ENCODE measurements at regions not wholly inside any gene's neighbourhood (a gene's known extent, or its start where the extent isn't known, plus 50 kb on each side); places are given as distances from the start of the nearest gene placed in this dataset.

DNA sequence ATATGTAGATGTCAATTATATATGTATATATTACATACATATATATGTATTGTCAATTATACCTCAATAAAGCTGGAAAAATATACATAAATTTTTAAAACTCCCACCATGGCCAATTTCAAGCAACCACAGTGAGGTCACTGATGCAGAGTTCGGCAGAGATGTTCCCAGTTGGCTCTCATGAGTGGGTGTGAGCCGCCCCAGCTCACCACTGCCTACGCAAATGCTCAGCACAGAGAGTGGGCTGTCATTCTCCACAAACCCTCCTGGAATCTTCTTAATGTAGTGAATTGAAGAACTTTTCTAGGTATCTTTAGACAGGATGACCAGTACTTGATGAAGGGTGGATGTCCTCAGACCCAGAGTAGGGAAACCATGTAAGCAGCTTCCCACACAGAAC, 96.6 kb upstream of the TMEM45B start:
- ATAC-seq = no peak
- no peaks in the 10 kb centered on the region for H3K4me1 ChIP-seq (ENCODE audit: control insufficient read depth in 1 of 2, insufficient read depth in 2 of 2, low read length in 2 of 2)
- RAD21 ChIA-PET (ENCODE audit: low non-redundant PET in 1 of 2, low total read pairs in 2 of 2, uncharacterized antibody in 2 of 2, unreplicated experiment in 2 of 2) = no interaction called here

DNA sequence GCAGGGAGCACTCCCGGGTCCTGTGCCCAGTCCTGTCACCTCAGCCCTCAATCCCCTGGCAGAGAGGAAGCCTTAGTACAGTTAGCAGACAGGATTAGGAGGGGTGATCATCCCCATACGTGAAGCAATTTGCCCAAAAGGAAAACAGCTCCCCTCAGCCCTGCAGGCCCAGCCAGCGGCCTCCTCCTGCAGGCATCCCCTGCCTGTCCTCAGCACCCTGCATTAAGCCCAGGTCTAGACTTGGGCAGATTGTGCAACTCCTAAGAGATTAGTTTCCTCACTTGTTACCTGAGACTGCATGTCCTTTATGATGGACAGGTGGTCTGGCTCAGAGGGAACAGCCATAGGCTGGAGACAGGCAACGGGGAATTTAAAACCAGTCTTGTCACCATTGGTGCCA, 95.5 kb upstream of the TMEM45B start:
- no peak overlapping the region for H3K4me2 ChIP-seq (ENCODE audit: low read length)
- H3K9me3 ChIP-seq (ENCODE audit: control insufficient read depth in 1 of 2, insufficient read depth in 1 of 2, low read depth in 1 of 2, low read length in 2 of 2) = no peaks in the 10 kb centered on the region
- H2AFZ ChIP-seq (ENCODE audit: low read depth, low read length, poor library complexity, severe bottlenecking) = no peak overlapping the region
- ChIA-PET RAD21 (ENCODE audit: low non-redundant PET in 1 of 2, low total read pairs in 2 of 2, uncharacterized antibody in 2 of 2, unreplicated experiment in 2 of 2) (no interaction called here), POLR2A (no interaction called here), CTCF (no interaction called here)
- H3K27ac ChIP-seq (ENCODE audit: low read depth, low read length) = no peak overlapping the region
- DNase-seq (ENCODE audit: low read depth, low spot score) (no peak), ATAC-seq (no peak)
- no peaks in the 10 kb centered on the region for H3K4me1 ChIP-seq (ENCODE audit: control insufficient read depth in 1 of 2, insufficient read depth in 2 of 2, low read length in 2 of 2)
- no peaks in the 10 kb centered on the region for H3K36me3 ChIP-seq (ENCODE audit: control insufficient read depth in 1 of 2, insufficient read depth in 2 of 2, low read length in 2 of 2)
- H3K79me2 ChIP-seq (ENCODE audit: insufficient read depth, low read length) = no peaks in the 10 kb centered on the region
- no peaks in the 10 kb centered on the region for H3K27me3 ChIP-seq (ENCODE audit: insufficient read depth, low read length)
- H3K4me3 ChIP-seq (replicated peaks in 1 of 2; ENCODE audit: low read depth in 1 of 2, low read length in 2 of 2) = no peak overlapping the region
- no TSS peak for BruUV-seq (replicated peaks)
- H3K9me2 ChIP-seq (ENCODE audit: insufficient read depth) = no peaks in the 10 kb centered on the region
- no peak overlapping the region for H3K9ac ChIP-seq (ENCODE audit: low read length)
- no peaks in the 10 kb centered on the region for H4K20me1 ChIP-seq (ENCODE audit: insufficient read depth)
- intact Hi-C loops (cut with micrococcal nuclease) = no loop called here
- no peak for TF ChIP-seq REST (IDR thresholded peaks at IDR 0.05; ENCODE audit: low read depth)
- TF ChIP-seq FOSL1 (IDR thresholded peaks at IDR 0.05; ENCODE audit: low read depth) = no peak
- TF ChIP-seq, protein P1, sequence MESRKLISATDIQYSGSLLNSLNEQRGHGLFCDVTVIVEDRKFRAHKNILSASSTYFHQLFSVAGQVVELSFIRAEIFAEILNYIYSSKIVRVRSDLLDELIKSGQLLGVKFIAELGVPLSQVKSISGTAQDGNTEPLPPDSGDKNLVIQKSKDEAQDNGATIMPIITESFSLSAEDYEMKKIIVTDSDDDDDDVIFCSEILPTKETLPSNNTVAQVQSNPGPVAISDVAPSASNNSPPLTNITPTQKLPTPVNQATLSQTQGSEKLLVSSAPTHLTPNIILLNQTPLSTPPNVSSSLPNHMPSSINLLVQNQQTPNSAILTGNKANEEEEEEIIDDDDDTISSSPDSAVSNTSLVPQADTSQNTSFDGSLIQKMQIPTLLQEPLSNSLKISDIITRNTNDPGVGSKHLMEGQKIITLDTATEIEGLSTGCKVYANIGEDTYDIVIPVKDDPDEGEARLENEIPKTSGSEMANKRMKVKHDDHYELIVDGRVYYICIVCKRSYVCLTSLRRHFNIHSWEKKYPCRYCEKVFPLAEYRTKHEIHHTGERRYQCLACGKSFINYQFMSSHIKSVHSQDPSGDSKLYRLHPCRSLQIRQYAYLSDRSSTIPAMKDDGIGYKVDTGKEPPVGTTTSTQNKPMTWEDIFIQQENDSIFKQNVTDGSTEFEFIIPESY (IDR thresholded peaks at IDR 0.05; ENCODE audit: extremely low read depth, insufficient replicate concordance, low read length) = no peak
- no peak for TF ChIP-seq YY1 (IDR thresholded peaks at IDR 0.05; ENCODE audit: extremely low read depth, insufficient replicate concordance, low read depth, low read length)
- TF ChIP-seq ZFX (IDR thresholded peaks at IDR 0.05) = no peak
- TF ChIP-seq POLR2A (IDR thresholded peaks at IDR 0.05; ENCODE audit: borderline replicate concordance, extremely low read depth, insufficient read depth, insufficient read length) = no peak

More for the DNA sequence above, 96.6 kb upstream of the TMEM45B start:
- Histone ChIP-seq H3K27me3 (ENCODE audit: insufficient read depth, low read length) (no peaks in the 10 kb centered on the region), H2AFZ (ENCODE audit: low read depth, low read length, poor library complexity, severe bottlenecking) (no peak overlapping the region), H4K20me1 (ENCODE audit: insufficient read depth) (no peaks in the 10 kb centered on the region), H3K9me2 (ENCODE audit: insufficient read depth) (no peaks in the 10 kb centered on the region), H3K27ac (ENCODE audit: low read depth, low read length) (no peak overlapping the region), H3K9me3 (ENCODE audit: control insufficient read depth in 1 of 2, insufficient read depth in 1 of 2, low read depth in 1 of 2, low read length in 2 of 2) (no peaks in the 10 kb centered on the region), H3K36me3 (ENCODE audit: control insufficient read depth in 1 of 2, insufficient read depth in 2 of 2, low read length in 2 of 2) (no peaks in the 10 kb centered on the region), H3K4me3 (replicated peaks in 1 of 2; ENCODE audit: low read depth in 1 of 2, low read length in 2 of 2) (no peak overlapping the region), H3K4me2 (ENCODE audit: low read length) (no peak overlapping the region), H3K79me2 (ENCODE audit: insufficient read depth, low read length) (no peaks in the 10 kb centered on the region), H3K9ac (ENCODE audit: low read length) (no peak overlapping the region)
- CTCF ChIA-PET = no interaction called here
- no TSS peak for BruUV-seq (replicated peaks)
- TF ChIP-seq SIN3A (IDR thresholded peaks at IDR 0.05; ENCODE audit: low read depth) (no peak), FOSL1 (IDR thresholded peaks at IDR 0.05; ENCODE audit: low read depth) (no peak), EZH2 (IDR thresholded peaks at IDR 0.05) (no peak), SP1 (IDR thresholded peaks at IDR 0.05; ENCODE audit: low read depth) (no peak), EZH2phosphoT487 (IDR thresholded peaks at IDR 0.05; ENCODE audit: borderline replicate concordance) (no peak), CTCF (IDR thresholded peaks at IDR 0.05 in 2 of 3, conservative IDR thresholded peaks at IDR 0.05 in 1 of 3; ENCODE audit: borderline replicate concordance in 1 of 3, insufficient read depth in 1 of 3, low read depth in 2 of 3, low read length in 2 of 3) (no peak), YY1 (IDR thresholded peaks at IDR 0.05; ENCODE audit: extremely low read depth, insufficient replicate concordance, low read depth, low read length) (no peak), ZFX (IDR thresholded peaks at IDR 0.05) (no peak)
- intact Hi-C loops (cut with micrococcal nuclease) = no loop called here
- no peak for DNase-seq (ENCODE audit: low read depth, low spot score)
- POLR2A ChIA-PET = no interaction called here

All from HCT116 (cell line).